A673 (cell line): ENCODE measurements at regions not wholly inside any gene's neighbourhood (a gene's known extent, or its start where the extent isn't known, plus 50 kb on each side); places are given as distances from the start of the nearest gene placed in this dataset.

Source experiments
- CTCF ChIP-seq: fragments of 300-800, 200-600 bp; sonication (generic); conservative IDR thresholded peaks from 2 replicates; pipeline ENCODE4 v1.5.1; 2017; ENCODE audit warnings: low read depth, mild to moderate bottlenecking, antibody characterized with exemption, low read length, moderate library complexity, mixed read lengths
- EZH2 ChIP-seq: fragments of 200-600 bp; sonication (generic); IDR thresholded peaks from 2 replicates; pipeline ENCODE4 v1.6.1; 2017; ENCODE audit warnings: borderline replicate concordance, low read depth, mild to moderate bottlenecking, mixed read lengths, antibody characterized with exemption, low read length; ENCODE audit not compliant: poor library complexity, severe bottlenecking

- TF ChIP-seq CTCF (no peak), EZH2 (no peak)
Observed at GRCh38 chr2:881204-881918, 69.3 kb upstream of the SNTG2 start.
